ENCODE measurements at regions not wholly inside any gene's neighbourhood (a gene's known extent, or its start where the extent isn't known, plus 50 kb on each side); places are given as distances from the start of the nearest gene placed in this dataset.

DNA sequence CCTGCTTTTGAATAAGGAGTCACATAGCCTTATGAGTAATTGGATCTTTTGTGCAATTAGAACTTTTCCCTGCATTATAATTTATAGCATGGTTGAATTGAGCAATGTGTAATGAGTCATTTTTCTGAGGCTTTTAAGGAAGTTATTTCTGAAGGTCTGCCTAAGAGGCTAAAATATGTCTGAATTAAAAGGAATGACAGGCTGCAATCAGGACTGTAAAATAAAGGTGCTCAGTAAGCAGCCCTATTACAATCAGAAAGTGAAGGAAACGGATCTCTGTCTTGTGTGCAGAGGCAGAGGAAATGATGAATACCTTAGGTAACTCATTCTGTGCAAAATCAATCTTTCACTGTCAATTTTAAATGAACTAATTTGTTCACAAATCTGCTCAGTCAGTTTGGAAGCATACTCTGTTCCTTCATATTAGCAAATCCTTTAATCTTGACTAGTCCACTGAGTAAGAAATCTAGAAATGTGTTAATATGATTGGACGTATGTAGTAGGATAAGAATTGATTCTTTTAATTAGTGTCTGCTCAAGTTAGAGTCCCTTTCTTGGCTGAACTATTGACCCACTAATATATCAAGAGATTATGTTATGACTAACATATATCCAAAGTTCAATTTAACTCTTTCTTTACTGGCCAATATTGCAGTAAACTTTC is 290.1 kb downstream of the ZIC1 start:
- TF ChIP-seq, protein P1, sequence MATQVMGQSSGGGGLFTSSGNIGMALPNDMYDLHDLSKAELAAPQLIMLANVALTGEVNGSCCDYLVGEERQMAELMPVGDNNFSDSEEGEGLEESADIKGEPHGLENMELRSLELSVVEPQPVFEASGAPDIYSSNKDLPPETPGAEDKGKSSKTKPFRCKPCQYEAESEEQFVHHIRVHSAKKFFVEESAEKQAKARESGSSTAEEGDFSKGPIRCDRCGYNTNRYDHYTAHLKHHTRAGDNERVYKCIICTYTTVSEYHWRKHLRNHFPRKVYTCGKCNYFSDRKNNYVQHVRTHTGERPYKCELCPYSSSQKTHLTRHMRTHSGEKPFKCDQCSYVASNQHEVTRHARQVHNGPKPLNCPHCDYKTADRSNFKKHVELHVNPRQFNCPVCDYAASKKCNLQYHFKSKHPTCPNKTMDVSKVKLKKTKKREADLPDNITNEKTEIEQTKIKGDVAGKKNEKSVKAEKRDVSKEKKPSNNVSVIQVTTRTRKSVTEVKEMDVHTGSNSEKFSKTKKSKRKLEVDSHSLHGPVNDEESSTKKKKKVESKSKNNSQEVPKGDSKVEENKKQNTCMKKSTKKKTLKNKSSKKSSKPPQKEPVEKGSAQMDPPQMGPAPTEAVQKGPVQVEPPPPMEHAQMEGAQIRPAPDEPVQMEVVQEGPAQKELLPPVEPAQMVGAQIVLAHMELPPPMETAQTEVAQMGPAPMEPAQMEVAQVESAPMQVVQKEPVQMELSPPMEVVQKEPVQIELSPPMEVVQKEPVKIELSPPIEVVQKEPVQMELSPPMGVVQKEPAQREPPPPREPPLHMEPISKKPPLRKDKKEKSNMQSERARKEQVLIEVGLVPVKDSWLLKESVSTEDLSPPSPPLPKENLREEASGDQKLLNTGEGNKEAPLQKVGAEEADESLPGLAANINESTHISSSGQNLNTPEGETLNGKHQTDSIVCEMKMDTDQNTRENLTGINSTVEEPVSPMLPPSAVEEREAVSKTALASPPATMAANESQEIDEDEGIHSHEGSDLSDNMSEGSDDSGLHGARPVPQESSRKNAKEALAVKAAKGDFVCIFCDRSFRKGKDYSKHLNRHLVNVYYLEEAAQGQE (IDR thresholded peaks at IDR 0.05; ENCODE audit: low read depth), result no peak
- TF ChIP-seq ZBTB7A (IDR thresholded peaks at IDR 0.05; ENCODE audit: low read depth) (no peak), RAD21 (IDR thresholded peaks at IDR 0.05; ENCODE audit: low read depth) (no peak), NFIC (IDR thresholded peaks at IDR 0.05) (no peak)
